ENCODE measurements at regions not wholly inside any gene's neighbourhood (a gene's known extent, or its start where the extent isn't known, plus 50 kb on each side); places are given as distances from the start of the nearest gene placed in this dataset.

DNA sequence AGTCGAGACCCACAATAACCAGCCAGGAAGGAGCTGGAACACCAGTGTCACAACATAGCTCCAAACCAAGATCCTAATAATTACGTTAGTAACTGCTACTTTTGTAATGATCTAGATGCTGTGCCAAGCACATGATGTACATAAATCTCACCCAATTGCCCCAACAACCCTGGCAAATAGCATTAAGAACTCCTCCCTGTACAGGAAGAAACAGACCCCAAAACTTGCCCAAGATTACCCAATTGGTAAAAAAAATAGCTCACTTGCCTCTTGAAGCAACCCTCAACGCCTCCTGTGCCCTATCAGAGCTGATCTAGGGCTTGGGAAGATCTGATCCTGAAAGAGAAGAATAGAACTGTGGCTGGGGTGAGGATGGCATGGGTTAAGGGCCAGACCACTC, 628.7 kb upstream of the AUTS2 start:
- Histone ChIP-seq H3K27ac (no peak overlapping the region), H3K9me3 (no peaks in the 10 kb centered on the region), H3K27me3 (no peaks in the 10 kb centered on the region), H3K4me3 (no peak overlapping the region), H3K4me1 (ENCODE audit: insufficient read depth) (no peaks in the 10 kb centered on the region), H3K36me3 (no peaks in the 10 kb centered on the region)
- DNase-seq: no peak
- no peak for TF ChIP-seq POLR2A (IDR thresholded peaks at IDR 0.05)
- no peak for TF ChIP-seq EP300 (IDR thresholded peaks at IDR 0.05)
- TF ChIP-seq, protein P1, sequence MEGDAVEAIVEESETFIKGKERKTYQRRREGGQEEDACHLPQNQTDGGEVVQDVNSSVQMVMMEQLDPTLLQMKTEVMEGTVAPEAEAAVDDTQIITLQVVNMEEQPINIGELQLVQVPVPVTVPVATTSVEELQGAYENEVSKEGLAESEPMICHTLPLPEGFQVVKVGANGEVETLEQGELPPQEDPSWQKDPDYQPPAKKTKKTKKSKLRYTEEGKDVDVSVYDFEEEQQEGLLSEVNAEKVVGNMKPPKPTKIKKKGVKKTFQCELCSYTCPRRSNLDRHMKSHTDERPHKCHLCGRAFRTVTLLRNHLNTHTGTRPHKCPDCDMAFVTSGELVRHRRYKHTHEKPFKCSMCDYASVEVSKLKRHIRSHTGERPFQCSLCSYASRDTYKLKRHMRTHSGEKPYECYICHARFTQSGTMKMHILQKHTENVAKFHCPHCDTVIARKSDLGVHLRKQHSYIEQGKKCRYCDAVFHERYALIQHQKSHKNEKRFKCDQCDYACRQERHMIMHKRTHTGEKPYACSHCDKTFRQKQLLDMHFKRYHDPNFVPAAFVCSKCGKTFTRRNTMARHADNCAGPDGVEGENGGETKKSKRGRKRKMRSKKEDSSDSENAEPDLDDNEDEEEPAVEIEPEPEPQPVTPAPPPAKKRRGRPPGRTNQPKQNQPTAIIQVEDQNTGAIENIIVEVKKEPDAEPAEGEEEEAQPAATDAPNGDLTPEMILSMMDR (IDR thresholded peaks at IDR 0.05): no peak
- WGBS, 3 donors: 91 to 93% (median 92%) methylated on average over 3 of the region's 3 CpGs
- intact Hi-C loops (cut with DNase I): no loop called here

DNA sequence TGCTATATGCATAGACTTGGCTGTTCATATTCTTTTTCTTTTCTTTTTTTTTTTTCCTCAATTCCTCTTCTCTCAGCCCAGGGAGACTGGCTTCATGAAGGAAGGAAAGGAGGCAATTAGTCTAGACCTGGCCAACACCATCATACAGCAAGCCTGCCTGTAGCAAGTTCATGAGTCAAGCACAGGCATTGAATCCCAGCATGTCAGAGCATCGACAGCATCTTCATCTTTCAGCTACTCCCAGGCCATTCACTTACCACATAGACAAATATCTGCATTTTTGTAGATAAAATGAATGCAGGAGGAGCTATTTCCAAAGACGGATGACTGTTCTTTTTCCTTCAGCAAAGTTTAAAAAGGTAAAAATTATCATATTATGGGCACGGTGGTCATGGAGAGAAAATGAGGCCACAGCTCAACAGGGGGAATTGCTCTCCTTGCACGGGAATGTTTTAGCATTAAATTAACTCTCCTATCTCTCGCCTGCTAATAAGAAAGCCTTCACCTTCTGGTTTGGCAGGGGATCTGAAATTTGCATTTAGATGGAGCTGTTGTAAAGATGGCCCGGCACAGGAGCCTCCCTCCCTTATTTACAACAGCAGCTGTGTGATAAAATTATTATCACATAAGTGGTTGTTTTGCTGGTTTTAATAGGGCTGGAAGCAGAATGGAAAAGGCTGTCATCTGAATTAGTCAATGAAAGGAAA, 626.5 kb upstream of the AUTS2 start:
- 21 to 24% (median 21%) methylated on average over 6 of the region's 6 CpGs for WGBS, 3 donors
- no peaks in the 10 kb centered on the region for H3K27me3 ChIP-seq
- TF ChIP-seq, protein P1 (IDR thresholded peaks at IDR 0.05): no peak
- no peak for TF ChIP-seq EP300 (IDR thresholded peaks at IDR 0.05)
- TF ChIP-seq POLR2A (IDR thresholded peaks at IDR 0.05): no peak
- H3K9me3 ChIP-seq: no peaks in the 10 kb centered on the region
- no peak for DNase-seq
- no peaks in the 10 kb centered on the region for H3K36me3 ChIP-seq
- no peak overlapping the region for H3K27ac ChIP-seq
- intact Hi-C loops (cut with DNase I): no loop called here
- no peak overlapping the region for H3K4me3 ChIP-seq
- no peaks in the 10 kb centered on the region for H3K4me1 ChIP-seq (ENCODE audit: insufficient read depth)

DNA sequence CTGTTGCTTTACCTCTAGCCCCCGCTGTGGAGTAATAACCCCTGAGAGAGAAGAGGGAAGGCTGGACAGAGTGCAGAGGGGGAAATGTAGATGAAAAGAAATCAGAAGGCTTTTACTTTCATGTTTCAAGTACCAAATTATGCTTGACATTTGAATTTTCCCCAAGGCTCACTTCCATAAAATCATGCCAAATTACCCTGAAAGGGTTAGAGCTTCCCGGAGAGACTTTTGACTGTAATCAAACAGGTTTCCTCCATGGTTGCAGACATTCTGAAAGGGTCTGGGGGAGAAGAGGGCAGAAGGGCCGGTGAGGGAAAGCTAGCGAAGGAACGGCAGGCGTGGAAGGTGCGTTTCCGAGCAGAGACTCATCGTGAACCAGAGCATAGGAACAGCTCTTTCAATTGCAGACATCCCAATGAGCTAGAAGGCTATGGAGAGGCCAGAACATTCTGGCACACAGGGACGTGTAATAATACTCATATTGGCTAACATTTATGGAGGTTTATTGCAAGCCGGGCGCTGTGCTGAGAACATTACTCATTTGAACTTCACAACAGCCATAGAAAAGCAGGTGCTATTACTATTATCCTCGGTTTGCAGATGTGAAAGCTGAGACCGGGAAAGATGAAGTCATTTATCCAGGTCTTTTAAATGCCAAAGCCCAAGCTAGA, 620.8 kb upstream of the AUTS2 start:
- Histone ChIP-seq H3K27ac (no peak overlapping the region), H3K27me3 (no peaks in the 10 kb centered on the region), H3K36me3 (no peaks in the 10 kb centered on the region), H3K4me3 (no peak overlapping the region), H3K9me3 (no peaks in the 10 kb centered on the region), H3K4me1 (ENCODE audit: insufficient read depth) (no peaks in the 10 kb centered on the region)
- intact Hi-C loops (cut with DNase I): no loop called here
- 33 to 39% (median 38%) methylated on average over 14 of the region's 14 CpGs for WGBS, 3 donors
- no peak for DNase-seq
- no peak for TF ChIP-seq EP300 (IDR thresholded peaks at IDR 0.05)
- TF ChIP-seq, protein P1 (IDR thresholded peaks at IDR 0.05): no peak
- TF ChIP-seq POLR2A (IDR thresholded peaks at IDR 0.05): no peak

DNA sequence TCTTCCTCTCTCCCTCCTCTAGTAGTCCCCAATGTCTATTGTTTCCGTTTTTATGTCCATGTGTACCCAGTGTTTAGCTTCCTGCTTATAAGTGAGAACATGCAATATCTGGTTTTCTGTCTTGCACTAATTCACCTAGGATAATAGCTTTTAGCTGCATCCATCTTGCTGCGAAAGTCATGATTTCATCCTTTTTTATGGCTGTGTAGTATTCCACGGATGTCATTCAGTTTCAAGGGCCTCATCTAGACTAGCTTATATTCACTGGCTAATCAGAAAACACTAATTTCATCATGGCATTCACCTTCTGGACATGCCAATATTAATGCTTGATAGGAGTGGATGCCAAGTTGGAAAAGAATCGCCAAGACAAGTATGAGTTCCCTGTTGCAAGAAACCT, 619.6 kb upstream of the AUTS2 start:
- intact Hi-C loops (cut with DNase I): no loop called here
- Histone ChIP-seq H3K4me3 (no peak overlapping the region), H3K4me1 (ENCODE audit: insufficient read depth) (no peaks in the 10 kb centered on the region), H3K36me3 (no peaks in the 10 kb centered on the region), H3K9me3 (no peaks in the 10 kb centered on the region), H3K27ac (no peak overlapping the region), H3K27me3 (no peaks in the 10 kb centered on the region)
- WGBS, 3 donors: 95 to 97% (median 96%) methylated on average over 4 of the region's 4 CpGs
- TF ChIP-seq POLR2A (IDR thresholded peaks at IDR 0.05): no peak
- TF ChIP-seq EP300 (IDR thresholded peaks at IDR 0.05): no peak
- TF ChIP-seq, protein P1 (IDR thresholded peaks at IDR 0.05): no peak
- no peak for DNase-seq

Measured in ovary (tissue), 7 donors.